MCF 10A (cell line): ENCODE measurements at regions not wholly inside any gene's neighbourhood (a gene's known extent, or its start where the extent isn't known, plus 50 kb on each side); places are given as distances from the start of the nearest gene placed in this dataset.
A peak's percentile ranks its signal among the peaks of the same experiment; 100 is the strongest.

Experiments used
- BruUV-seq: library from RNA; stranded (reverse); fragments of 400-500 nt; replicated peaks from 2 replicates; lab custom pipeline; 2021; lab: Mats Ljungman, UMichigan
- CTCF ChIA-PET: fragments of 300-600 bp; sonication (Branson Sonifier 250); formaldehyde crosslinking; extraction: SDS; loops from one replicate; lab custom pipeline; 2021; ENCODE audit warnings: antibody characterized with exemption, inconsistent platforms; lab: Yijun Ruan, JAX
- POLR2A ChIA-PET: fragments of 300-600, 350-650 bp; sonication (Branson Sonifier 250); formaldehyde crosslinking; extraction: SDS; loops from one replicate; lab custom pipeline; 2020; ENCODE audit warnings: antibody characterized with exemption, inconsistent platforms; lab: Yijun Ruan, JAX
- DNase-seq: peaks from one replicate; pipeline ENCODE4 v3.0.0-alpha.2; 2018; ENCODE audit not compliant: unreplicated experiment
- H3K27ac Mint-ChIP-seq: one replicate; pipeline ENCODE4 v1.8.0; 2022; ENCODE audit warnings: mild to moderate bottlenecking, low read depth, mixed read lengths; ENCODE audit not compliant: unreplicated experiment
- H3K27me3 Mint-ChIP-seq: one replicate; pipeline ENCODE4 v1.8.0; 2022; ENCODE audit warnings: mixed read lengths; ENCODE audit not compliant: insufficient read depth, unreplicated experiment
- H3K36me3 Mint-ChIP-seq: one replicate; pipeline ENCODE4 v1.8.0; 2022; ENCODE audit warnings: mild to moderate bottlenecking, moderate library complexity, mixed read lengths; ENCODE audit not compliant: insufficient read depth, unreplicated experiment
- H3K4me1 Mint-ChIP-seq: one replicate; pipeline ENCODE4 v1.8.0; 2022; ENCODE audit warnings: mixed read lengths; ENCODE audit not compliant: insufficient read depth, unreplicated experiment
- H3K4me3 Mint-ChIP-seq: one replicate; pipeline ENCODE4 v1.8.0; 2022; ENCODE audit warnings: mild to moderate bottlenecking, moderate library complexity, mixed read lengths; ENCODE audit not compliant: unreplicated experiment
- H3K9me3 Mint-ChIP-seq: one replicate; pipeline ENCODE4 v1.8.0; 2022; ENCODE audit warnings: mixed read lengths; ENCODE audit not compliant: unreplicated experiment
- CTCF ChIP-seq: fragments of 200-600 bp; IDR thresholded peaks from one replicate; pipeline ENCODE4 v1.8.0; 2022; ENCODE audit warnings: antibody characterized with exemption, mild to moderate bottlenecking; ENCODE audit not compliant: unreplicated experiment
- intact Hi-C: fragments of 100-400 bp; cut with micrococcal nuclease; formaldehyde crosslinking; loops from 2 replicates; pipeline ENCODE4 v1.14.1; 2022

DNA sequence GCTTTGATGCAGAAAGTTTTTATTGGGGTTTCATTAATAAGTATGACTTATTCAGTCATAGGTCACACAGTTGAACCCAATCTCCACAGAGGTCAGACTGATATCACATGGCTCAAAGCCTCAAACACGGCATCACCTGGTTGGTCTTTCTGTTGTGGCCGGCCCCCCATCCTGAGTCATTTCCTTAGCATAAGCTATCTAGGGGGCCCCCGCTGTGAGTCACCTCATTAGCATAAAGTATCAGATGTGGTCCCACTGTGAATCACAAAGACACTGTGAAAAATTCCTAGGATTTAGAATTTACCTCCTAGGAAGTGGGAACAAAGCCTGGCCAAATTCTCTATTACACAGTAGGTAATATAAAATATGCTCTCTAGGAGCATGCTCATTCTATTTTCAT is 502.2 kb downstream of the PYDC2 start:
- POLR2A ChIA-PET, result no interaction called here
- intact Hi-C loops, result no loop called here
- TF ChIP-seq CTCF, result no peak
- peak; percentile 22 for DNase-seq
- Mint-ChIP-seq H3K4me3 (no peak overlapping the region), H3K27me3 (no peaks in the 10 kb centered on the region), H3K9me3 (no peaks in the 10 kb centered on the region), H3K4me1 (no peaks in the 10 kb centered on the region), H3K27ac (no peak overlapping the region), H3K36me3 (no peaks in the 10 kb centered on the region)
- BruUV-seq, result no TSS peak
- CTCF ChIA-PET, result no interaction called here

DNA sequence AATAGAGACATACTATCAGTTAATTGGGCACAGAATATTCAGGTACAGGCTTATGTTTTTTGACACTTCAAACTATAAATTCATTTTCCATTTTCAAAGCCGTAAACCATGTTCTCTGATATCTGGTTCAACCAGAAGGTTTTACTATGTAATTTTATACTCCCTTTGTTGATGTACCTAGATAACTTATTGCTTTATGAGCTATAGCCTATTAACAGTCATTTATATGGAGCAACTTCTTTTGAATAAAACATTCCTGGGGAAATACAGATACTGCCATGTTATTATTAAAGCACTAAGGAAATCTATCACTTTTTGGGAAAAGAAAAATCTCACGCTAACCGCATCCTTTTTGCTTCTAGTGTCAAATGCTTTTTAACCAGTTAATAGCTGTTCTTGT is 505.6 kb downstream of the PYDC2 start:
- no peaks in the 10 kb centered on the region for H3K36me3 Mint-ChIP-seq
- intact Hi-C loops, result no loop called here
- BruUV-seq, result no TSS peak
- H3K27ac Mint-ChIP-seq, result no peak overlapping the region
- no peaks in the 10 kb centered on the region for H3K27me3 Mint-ChIP-seq
- TF ChIP-seq CTCF, result no peak
- no peaks in the 10 kb centered on the region for H3K9me3 Mint-ChIP-seq
- POLR2A ChIA-PET, result no interaction called here
- no peak for DNase-seq
- CTCF ChIA-PET, result interaction anchor here (0.5 to 0.7 kb wide), 2 partner anchors 19 to 112 kb away, joined by 3 to 4 read pairs; no protein-coding TSS in a partner anchor
- no peak overlapping the region for H3K4me3 Mint-ChIP-seq
- H3K4me1 Mint-ChIP-seq, result no peaks in the 10 kb centered on the region

DNA sequence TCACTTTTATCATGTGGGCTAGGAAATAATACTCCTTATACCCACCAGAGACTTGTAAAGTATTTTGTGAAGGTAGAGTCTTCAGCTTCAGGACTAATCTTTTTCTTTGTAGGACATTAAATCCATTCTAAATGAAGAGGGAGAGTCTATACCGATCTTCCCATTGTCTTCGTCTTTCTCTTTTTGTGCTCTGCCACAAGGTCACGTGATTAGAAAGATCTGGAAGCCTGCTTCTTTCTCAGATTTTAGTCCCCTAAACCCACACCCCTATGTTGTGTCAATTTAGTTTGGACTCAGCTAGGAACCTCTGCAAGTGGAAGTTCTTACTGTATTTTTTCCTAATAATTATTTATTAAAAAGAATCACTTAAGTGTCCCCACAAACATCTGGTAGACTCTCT is 507.3 kb downstream of the PYDC2 start:
- no peaks in the 10 kb centered on the region for H3K4me1 Mint-ChIP-seq
- H3K4me3 Mint-ChIP-seq, result no peak overlapping the region
- BruUV-seq, result no TSS peak
- DNase-seq, result no peak
- no peaks in the 10 kb centered on the region for H3K9me3 Mint-ChIP-seq
- no peak overlapping the region for H3K27ac Mint-ChIP-seq
- no peaks in the 10 kb centered on the region for H3K27me3 Mint-ChIP-seq
- POLR2A ChIA-PET, result no interaction called here
- TF ChIP-seq CTCF, result no peak
- H3K36me3 Mint-ChIP-seq, result no peaks in the 10 kb centered on the region
- CTCF ChIA-PET, result interaction anchor here (0.7 kb wide), 1 partner anchor 130 kb away, joined by 4 read pairs; no protein-coding TSS in a partner anchor
- intact Hi-C loops, result no loop called here

DNA sequence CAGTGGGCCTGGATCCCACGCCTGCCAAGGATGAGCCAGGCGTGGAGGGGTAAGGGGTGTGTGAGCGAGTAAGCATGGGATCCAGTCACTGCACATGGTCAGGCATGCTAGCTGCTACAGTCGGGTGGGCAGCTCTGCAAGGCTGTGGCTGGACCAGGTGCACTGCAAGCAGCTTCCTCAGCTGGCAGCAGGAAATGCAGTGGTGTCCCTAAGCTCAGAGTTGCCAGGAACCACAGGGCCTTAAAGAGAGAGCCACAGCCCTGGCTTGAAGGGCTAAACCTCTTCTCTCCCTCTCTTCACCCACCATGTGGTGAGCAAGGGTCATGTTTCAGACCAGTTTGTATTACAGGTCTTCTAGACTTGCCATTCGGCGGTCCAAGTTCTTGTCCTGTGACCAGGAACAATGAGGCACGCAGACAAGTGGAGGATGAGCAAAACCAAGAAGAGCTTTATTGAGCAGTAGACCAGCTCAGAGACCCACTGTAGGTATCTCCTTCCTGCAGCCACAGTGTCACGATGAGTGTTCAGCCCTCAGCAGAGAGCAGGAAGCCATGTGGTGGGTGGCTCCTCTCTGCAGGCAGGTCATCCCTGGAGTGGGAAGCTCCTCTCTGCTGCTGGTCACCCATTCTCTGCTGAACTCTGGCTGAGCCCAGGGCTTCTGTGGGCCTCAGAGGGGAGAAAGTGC is 511.9 kb downstream of the PYDC2 start:
- Mint-ChIP-seq H3K4me1 (no peaks in the 10 kb centered on the region), H3K4me3 (no peak overlapping the region), H3K27me3 (no peaks in the 10 kb centered on the region), H3K36me3 (no peaks in the 10 kb centered on the region), H3K27ac (no peak overlapping the region), H3K9me3 (no peaks in the 10 kb centered on the region)
- CTCF ChIA-PET, result interaction anchor here (0.8 to 0.9 kb wide), 2 partner anchors 433 to 554 kb away, joined by 3 to 4 read pairs; no protein-coding TSS in a partner anchor
- no TSS peak for BruUV-seq
- intact Hi-C loops, result no loop called here
- DNase-seq, result no peak
- TF ChIP-seq CTCF, result no peak
- POLR2A ChIA-PET, result interaction anchor here (0.9 kb wide), 1 partner anchor 13 kb away, joined by 3 read pairs; no protein-coding TSS in a partner anchor
